Tibial nerve (tissue), 4 donors: ENCODE measurements at regions not wholly inside any gene's neighbourhood (a gene's known extent, or its start where the extent isn't known, plus 50 kb on each side); places are given as distances from the start of the nearest gene placed in this dataset.

Experiments used
- DNase-seq, 2 donors: peaks; one replicate each; pipeline ENCODE4 v3.0.0-alpha.2; 2019; ENCODE audit warnings: low spot score in 2 of 2
- H3K27ac ChIP-seq, 4 donors: fragments of 200-600 bp; sonication (generic) in 3 of 4; one replicate each; pipeline ENCODE4 v1.5.1; 2017 to 2019; ENCODE audit warnings: mild to moderate bottlenecking in 1 of 4
- H3K27me3 ChIP-seq, 2 donors: fragments of 200-600 bp; sonication (generic) in 1 of 2; one replicate each; pipeline versions ENCODE4 v1.5.1 to v1.6.0; 2017 to 2019
- H3K36me3 ChIP-seq, 3 donors: fragments of 200-600 bp; sonication (generic); one replicate each; pipeline ENCODE4 v1.5.1; 2018 to 2019
- H3K4me1 ChIP-seq, 4 donors: fragments of 200-600 bp; sonication (generic) in 3 of 4; one replicate each; pipeline ENCODE4 v1.5.1; 2017 to 2019
- H3K4me3 ChIP-seq, 4 donors: fragments of 200-600 bp; sonication (generic) in 3 of 4; one replicate each; pipeline ENCODE4 v1.5.1; 2017 to 2019; ENCODE audit warnings: mild to moderate bottlenecking in 1 of 4, moderate library complexity in 1 of 4
- H3K9me3 ChIP-seq, 4 donors: fragments of 200-600 bp; sonication (generic) in 3 of 4; one replicate each; pipeline ENCODE4 v1.5.1; 2017 to 2019
- CTCF ChIP-seq, 5 experiments: fragments of 200-600 bp in 3 of 5; fragments of 450-650 bp in 2 of 5; sonication (generic) in 3 of 5; IDR thresholded peaks; one replicate each; pipeline ENCODE4 v1.5.1; 2016 to 2019; ENCODE audit warnings: antibody characterized with exemption in 5 of 5, mild to moderate bottlenecking in 3 of 5, moderate library complexity in 2 of 5
- EP300 ChIP-seq, 2 donors: sonication (generic); formaldehyde crosslinking; IDR thresholded peaks; one replicate each; pipeline ENCODE4 v1.6.1; 2017; ENCODE audit warnings: antibody characterized with exemption in 2 of 2, mild to moderate bottlenecking in 1 of 2
- POLR2A ChIP-seq, 2 donors: fragments of 450-650 bp; IDR thresholded peaks; one replicate each; pipeline ENCODE4 v1.6.1; 2017; ENCODE audit warnings: antibody characterized with exemption in 2 of 2, mild to moderate bottlenecking in 2 of 2, moderate library complexity in 2 of 2
- WGBS, 2 donors: methylation state at CpG; one replicate each; pipeline ENCODE4 v1.1.5; 2018; 5-methylcytosine and 5-hydroxymethylcytosine counted together

GRCh38 chr13:29696606-29697005, 101.1 kb upstream of the SLC7A1 start:
- DNase-seq, result no peak
- Histone ChIP-seq H3K36me3 (no peaks in the 10 kb centered on the region), H3K9me3 (no peaks in the 10 kb centered on the region), H3K4me3 (no peak overlapping the region), H3K4me1 (no peaks in the 10 kb centered on the region), H3K27me3 (no peaks in the 10 kb centered on the region), H3K27ac (no peak overlapping the region)
- TF ChIP-seq CTCF (IDR thresholded peaks at IDR 0.05) (no peak), POLR2A (IDR thresholded peaks at IDR 0.05) (no peak), EP300 (IDR thresholded peaks at IDR 0.05) (no peak)

GRCh38 chr13:29693275-29693945, 97.9 kb upstream of the SLC7A1 start:
- TF ChIP-seq POLR2A (IDR thresholded peaks at IDR 0.05), result no peak
- no peak for TF ChIP-seq EP300 (IDR thresholded peaks at IDR 0.05)
- TF ChIP-seq CTCF (IDR thresholded peaks at IDR 0.05), result no peak
- Histone ChIP-seq H3K27me3 (no peaks in the 10 kb centered on the region), H3K4me1 (no peaks in the 10 kb centered on the region), H3K9me3 (no peaks in the 10 kb centered on the region), H3K4me3 (no peak overlapping the region), H3K27ac (no peak overlapping the region), H3K36me3 (no peaks in the 10 kb centered on the region)
- WGBS, 2 donors, result 84 to 86% methylated on average over 13 of the region's 13 CpGs
- DNase-seq, result no peak

DNA sequence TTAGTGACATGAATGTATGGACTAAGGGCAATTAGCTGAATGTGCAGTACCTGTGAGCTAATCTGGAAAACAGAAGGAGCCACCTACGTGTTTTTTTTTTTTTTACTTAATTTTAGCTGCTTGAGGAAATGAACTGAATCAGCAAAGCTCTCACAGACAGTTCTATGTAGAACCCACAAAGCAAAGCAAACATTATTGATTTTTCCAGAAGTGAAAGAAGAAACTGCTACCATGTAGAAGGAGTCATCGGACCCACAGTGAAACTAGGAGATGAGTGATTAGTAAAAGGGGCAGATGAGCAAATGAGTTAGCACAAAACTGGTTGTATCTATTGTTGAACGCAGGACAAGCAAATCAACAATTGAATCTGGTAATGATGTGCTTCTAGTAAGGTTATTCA, 94.1 kb upstream of the SLC7A1 start:
- no peaks in the 10 kb centered on the region for H3K27me3 ChIP-seq
- H3K4me3 ChIP-seq, result no peak overlapping the region
- no peaks in the 10 kb centered on the region for H3K36me3 ChIP-seq
- DNase-seq, result no peak
- H3K27ac ChIP-seq, result no peak overlapping the region
- no peaks in the 10 kb centered on the region for H3K9me3 ChIP-seq
- H3K4me1 ChIP-seq, result no peaks in the 10 kb centered on the region
- 74 to 75% methylated on average over 3 of the region's 3 CpGs for WGBS, 2 donors
- TF ChIP-seq CTCF (IDR thresholded peaks at IDR 0.05) (no peak), POLR2A (IDR thresholded peaks at IDR 0.05) (no peak), EP300 (IDR thresholded peaks at IDR 0.05) (no peak)

DNA sequence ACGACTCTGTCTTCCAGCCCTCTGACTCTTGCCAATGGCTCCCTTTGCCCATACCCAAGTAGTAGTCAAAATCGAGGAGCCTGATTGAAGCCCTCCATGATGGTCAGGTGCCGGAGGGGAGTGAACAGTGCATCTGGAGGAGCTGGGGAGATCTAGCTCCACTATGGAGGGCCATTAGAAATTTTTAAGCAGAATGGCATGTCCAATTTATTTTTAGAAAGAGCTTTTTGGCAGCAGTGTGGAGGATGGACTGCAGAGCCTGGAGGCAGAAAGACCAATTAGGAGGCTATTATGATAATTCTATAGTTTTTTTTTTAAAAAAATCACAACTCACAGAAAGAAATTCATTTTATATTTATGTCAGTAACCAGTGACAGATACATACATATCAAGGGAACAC, 92.7 kb upstream of the SLC7A1 start:
- Histone ChIP-seq H3K4me1 (no peaks in the 10 kb centered on the region), H3K27ac (no peak overlapping the region), H3K4me3 (no peak overlapping the region), H3K36me3 (no peaks in the 10 kb centered on the region), H3K9me3 (peaks cover 0 to 10% (median 0%) of the 10 kb centered on the region in 4 donors), H3K27me3 (no peaks in the 10 kb centered on the region)
- TF ChIP-seq EP300 (IDR thresholded peaks at IDR 0.05) (no peak), POLR2A (IDR thresholded peaks at IDR 0.05) (no peak), CTCF (IDR thresholded peaks at IDR 0.05) (no peak)
- DNase-seq, result no peak
- WGBS, 2 donors, result 86 to 90% methylated on average over 3 of the region's 3 CpGs

DNA sequence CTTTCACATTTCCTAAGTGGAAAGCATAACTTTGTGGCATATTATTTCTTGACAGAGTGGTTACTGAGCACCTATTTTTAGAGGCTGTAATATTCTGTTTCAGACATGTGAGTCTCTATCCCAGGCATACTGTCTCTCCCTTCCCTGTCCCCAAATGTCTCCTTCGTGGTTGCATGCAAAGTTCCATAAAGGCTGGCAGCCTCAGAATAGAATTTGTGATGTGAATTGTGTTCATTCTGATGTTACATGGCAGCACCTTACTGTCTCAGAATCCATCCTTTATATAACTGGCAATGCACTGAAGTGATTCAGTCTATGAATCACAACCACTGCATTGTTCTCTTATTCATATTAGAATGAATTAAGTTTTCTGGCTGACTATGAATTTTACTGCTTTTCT, 89.0 kb upstream of the SLC7A1 start:
- DNase-seq, result no peak
- Histone ChIP-seq H3K4me1 (no peaks in the 10 kb centered on the region), H3K27me3 (no peaks in the 10 kb centered on the region), H3K27ac (no peak overlapping the region), H3K9me3 (peaks cover 0 to 10% (median 0%) of the 10 kb centered on the region in 4 donors), H3K4me3 (no peak overlapping the region), H3K36me3 (no peaks in the 10 kb centered on the region)
- 49 to 50% methylated on average over 1 of the region's 1 CpG for WGBS, 2 donors
- TF ChIP-seq CTCF (IDR thresholded peaks at IDR 0.05) (no peak), EP300 (IDR thresholded peaks at IDR 0.05) (no peak), POLR2A (IDR thresholded peaks at IDR 0.05) (no peak)
